ENCODE measurements at regions not wholly inside any gene's neighbourhood (a gene's known extent, or its start where the extent isn't known, plus 50 kb on each side); places are given as distances from the start of the nearest gene placed in this dataset.

DNA sequence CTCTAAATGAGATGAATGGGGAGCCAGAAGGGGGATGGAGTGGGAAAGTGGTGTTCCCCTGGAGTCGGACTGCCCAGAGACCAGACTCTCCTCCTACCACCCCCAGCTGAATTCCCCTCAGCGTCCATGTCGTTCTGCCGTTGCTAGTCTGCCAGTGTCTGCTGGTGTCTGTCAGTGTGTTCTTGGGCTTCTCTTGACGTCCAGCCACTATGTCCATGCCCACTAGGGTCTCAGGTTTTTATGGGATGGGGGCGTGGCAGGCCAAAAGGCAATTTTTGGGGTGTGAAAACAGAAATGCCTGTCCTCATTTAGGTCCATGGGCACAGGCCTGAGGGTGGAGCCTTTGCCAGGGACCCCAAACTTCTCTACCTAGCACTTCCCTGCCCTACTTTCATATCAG lies 589.6 kb downstream of the IGSF11 start:
- H3K27ac ChIP-seq, result no peak overlapping the region
- no peak for DNase-seq (ENCODE audit: low read depth, low spot score)

DNA sequence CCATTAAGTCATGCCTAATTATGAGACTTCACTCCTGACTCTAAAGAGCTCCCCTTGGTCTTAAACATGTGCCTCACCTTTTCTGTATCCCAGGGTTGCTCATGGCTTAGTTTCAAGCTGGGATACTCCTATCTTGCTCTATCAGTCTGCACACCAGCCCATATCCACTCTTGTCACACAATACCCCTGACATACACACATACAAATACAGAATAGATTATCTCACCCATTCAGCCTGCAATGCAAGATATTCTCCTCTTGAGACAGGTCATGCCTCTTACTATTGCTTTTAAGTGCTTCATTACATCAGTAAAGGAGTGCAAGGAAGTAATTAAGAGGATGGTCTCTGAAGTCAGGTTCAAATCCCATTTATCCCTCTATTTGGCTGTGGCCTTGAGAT lies 587.3 kb downstream of the IGSF11 start:
- DNase-seq (ENCODE audit: low read depth, low spot score), result no peak
- H3K27ac ChIP-seq, result no peak overlapping the region

DNA sequence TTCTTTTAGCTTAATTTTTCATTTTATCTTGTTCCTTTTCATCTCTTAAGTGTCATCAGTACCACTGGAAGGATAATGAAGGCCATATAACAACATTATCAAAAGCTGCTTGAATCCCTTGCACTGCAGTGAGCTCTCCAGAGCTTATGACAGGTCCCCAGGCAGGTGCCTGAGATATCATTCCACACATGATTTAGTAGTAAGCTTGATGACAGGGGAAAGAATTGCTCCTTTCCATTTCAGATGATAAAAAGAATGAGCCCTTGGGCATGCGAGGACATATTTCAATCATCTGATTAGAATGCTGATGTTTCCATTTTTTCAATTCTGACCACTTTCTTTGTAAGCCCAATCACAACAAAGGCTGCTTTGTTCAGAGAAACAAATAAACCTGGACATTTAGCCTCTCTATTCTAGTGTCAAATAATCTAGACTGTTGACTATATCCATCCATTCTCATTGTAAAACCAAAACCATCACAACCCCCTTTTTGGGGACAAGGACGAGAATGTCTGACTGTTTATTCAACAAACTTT lies 567.8 kb downstream of the IGSF11 start:
- DNase-seq (ENCODE audit: low read depth, low spot score), result no peak
- H3K27ac ChIP-seq, result no peak overlapping the region

DNA sequence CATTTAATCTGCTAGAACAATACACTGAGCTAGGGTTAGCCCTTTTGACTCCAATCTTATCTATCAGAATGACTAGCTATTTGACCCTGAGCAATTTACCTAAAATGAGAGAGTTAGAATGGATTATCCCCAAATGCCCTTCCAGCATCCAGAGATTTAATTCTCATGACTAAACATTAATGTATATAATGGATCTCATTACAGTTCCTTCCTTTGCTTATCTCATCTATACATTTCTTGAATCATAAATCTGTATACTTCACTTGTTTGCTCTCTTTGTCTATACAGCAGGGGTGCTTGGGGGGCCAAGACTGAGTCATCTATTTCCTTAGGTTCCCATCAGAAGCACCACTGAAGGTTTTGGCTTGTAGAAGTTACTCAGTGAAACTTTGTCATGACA lies 565.8 kb downstream of the IGSF11 start:
- DNase-seq (ENCODE audit: low read depth, low spot score), result no peak

DNA sequence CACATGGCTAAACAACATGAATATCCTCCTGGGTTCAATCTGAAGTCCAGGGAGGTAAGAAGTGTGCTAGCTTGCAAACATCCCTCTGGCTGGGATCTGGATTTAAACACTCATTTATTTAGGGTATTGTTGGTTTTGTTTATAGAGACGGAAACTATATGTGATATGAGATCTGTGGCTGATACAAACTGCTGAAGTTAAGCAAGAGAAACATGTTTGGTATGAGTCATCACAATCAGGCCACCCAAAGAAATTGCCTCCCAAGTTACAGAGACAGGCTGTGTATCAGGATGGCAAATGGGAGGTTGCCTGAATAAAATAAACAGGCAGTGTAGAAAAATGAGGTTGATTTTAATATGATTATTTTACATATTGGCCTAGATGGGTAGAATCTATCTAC lies 562.1 kb downstream of the IGSF11 start:
- peak overlapping the region; percentile 42 for H3K27ac ChIP-seq
- DNase-seq (ENCODE audit: low read depth, low spot score), result peak; percentile 48

More for the DNA sequence above, 565.8 kb downstream of the IGSF11 start:
- no peak overlapping the region for H3K27ac ChIP-seq

DNA sequence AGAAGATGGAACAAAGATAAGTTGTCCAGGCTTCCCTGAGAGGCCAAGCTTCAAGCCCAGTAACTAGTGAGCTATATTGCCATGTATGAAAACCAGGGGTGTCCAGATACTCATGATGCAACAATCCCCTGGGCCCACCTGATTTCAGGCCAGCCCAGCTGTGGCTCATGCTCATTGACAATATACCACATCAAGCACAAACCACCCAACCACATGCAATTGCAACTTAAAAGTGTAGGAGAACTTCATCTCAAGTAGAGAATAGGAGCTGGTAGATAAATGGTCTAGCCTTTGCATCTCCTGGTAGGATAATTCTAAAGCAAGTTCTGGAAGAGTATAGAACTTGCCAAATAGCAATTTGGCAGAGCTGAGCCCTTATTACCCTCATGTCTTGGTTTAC lies 561.3 kb downstream of the IGSF11 start:
- H3K27ac ChIP-seq, result no peak overlapping the region
- no peak for DNase-seq (ENCODE audit: low read depth, low spot score)

DNA sequence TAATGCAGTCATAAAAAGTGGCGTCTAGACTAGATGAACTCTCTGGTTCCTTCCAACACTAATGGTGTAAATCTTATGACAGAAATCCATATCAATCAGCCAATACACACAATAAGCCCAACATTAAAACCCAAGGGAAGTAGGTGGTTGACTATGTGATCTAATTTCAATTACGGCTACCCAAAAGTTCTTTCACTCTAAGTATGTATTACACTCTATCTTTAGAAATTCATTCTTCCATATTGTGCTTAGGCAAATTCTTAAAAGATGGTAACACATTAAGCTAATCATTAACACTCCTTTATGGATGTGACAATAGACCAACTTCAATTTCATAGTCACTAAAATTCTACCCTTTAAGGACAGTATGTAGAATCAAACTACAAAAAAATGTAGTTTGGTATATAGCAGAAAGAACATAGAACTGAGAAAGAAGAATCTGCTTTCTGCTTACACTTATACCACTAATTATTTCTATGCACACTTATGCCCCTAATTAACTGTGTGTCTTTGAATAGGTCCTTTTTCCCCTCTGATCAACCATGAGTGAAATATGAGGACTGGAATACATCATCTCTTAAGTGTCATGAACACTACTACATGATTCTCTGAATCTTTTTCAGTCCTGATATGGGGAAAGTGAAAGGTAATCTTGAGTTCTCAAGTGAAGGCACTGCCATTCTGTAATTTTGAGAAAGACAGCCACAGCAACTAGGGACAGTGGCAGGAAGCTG lies 557.6 kb downstream of the IGSF11 start:
- DNase-seq (ENCODE audit: low read depth, low spot score), result no peak
- no peak overlapping the region for H3K27ac ChIP-seq

DNA sequence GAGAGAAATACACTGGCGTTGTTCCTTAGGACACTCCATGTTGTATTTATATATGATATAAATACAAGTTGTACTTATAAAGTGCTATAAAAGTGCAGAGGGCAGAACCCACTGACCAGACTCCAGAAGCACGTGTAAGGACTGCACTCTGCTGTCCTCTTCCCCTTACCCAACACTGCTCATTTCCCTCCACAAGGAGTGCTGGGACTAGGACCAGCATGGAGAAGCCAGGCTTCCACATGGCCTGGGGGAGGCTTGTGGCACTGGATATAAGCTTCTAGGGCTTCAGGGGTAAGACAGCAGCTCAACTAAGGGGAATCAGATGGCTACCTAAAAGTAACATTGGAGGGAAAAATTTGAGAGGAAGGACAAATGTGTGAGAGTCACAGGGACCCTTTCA lies 556.9 kb downstream of the IGSF11 start:
- H3K27ac ChIP-seq, result no peak overlapping the region
- DNase-seq (ENCODE audit: low read depth, low spot score), result no peak

DNA sequence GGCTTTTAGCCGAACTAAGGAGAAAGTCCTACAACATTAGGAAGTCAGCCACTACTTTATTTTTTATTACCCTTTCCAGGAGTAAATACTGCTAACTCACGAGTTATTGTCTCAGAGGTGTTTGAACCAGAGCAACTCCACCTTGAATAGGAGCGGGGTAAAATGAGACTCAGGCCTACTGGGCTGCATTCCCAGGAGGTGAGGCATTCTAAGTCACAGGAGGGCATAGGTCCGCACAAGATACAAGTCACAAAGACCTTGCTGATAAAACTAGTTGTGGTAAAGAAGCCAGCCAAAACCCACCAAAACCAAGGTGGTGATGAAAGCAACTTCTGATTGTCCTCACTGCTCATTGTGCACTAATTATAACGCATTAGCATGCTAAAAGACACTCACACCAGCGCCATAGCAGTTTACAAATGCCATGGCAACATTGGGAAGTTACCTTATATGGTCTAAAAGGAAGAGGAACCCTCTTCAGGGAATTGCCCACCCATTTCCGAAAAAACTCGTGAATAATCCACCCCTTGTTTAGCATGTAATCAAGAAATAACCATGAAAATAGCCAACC lies 555.9 kb downstream of the IGSF11 start:
- no peak for DNase-seq (ENCODE audit: low read depth, low spot score)
- H3K27ac ChIP-seq, result peak overlapping the region; percentile 54

DNA sequence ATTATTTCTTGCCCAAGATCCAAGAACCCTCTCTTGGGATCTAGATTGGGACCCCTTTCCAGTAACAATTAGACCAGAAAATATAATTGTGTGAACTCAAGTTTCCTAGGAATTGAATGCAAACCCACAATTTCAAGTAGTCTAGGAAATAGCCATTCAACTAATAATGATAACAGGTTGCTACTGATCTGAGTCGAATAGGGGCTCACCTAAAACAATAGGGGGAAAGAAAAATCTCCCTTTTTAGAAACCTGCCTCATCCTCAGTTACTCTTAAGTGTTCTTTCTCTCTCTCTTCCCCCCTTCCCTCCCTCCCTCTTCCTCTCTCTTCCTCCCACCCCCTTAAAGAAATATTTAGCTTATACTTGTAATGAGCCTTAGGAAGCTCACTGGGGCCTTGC lies 555.3 kb downstream of the IGSF11 start:
- no peak for DNase-seq (ENCODE audit: low read depth, low spot score)
- H3K27ac ChIP-seq, result peak overlapping the region; percentile 54

DNA sequence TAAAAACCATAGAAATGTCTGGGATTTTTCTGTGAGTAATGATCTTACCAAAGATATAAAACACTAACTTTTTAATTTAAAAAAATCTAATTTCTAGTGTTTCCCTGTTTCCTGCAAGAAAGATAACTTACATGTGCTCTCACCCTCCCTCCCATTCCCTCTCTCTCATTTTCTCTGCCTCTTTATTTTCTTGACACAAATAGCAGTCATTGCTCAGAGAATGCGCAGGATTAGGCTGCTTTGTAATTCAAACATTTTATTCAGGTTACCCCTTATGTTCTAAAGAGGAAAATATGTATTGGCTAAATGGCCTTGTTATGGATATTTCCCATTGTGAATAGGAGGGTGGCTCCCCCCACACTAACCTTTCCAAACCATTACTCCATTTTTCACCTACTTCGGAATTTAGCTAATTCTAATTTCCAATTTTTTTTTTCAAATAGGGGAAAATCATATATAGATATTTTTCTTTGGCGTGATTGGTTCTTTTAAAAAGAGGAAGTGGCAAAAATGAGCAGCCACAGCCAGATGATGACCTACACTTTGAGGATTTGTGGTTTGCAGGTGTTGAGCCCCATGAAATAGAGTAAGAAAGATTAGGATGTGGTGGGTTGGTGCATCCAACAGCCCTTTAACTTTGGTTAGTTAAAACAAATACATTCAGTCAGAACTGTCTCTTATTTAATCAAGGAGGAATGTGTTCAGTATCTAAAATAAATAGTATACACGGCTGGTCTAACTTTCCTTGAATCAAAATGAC lies 554.4 kb downstream of the IGSF11 start:
- DNase-seq (ENCODE audit: low read depth, low spot score), result no peak
- H3K27ac ChIP-seq, result no peak overlapping the region

DNA sequence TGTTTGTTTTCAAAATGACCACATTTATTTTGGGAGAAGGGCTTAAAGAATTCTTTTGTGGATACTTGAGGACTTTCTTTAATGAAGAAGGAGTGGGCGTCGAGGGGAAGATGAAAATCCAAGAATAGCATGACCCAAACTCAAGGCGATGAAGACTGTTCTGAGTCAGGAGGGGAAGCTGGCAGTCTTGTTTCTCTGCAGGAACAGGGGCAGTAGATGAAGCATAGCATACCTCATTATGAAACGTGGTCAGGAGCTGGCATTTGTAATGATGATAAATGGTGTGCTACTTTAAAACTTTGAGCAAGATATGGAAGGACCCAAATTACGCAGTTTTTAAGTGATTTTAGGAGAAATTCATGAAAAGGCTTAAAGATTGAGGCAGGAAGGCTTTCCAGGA lies 549.0 kb downstream of the IGSF11 start:
- no peak for DNase-seq (ENCODE audit: low read depth, low spot score)
- H3K27ac ChIP-seq, result no peak overlapping the region

DNA sequence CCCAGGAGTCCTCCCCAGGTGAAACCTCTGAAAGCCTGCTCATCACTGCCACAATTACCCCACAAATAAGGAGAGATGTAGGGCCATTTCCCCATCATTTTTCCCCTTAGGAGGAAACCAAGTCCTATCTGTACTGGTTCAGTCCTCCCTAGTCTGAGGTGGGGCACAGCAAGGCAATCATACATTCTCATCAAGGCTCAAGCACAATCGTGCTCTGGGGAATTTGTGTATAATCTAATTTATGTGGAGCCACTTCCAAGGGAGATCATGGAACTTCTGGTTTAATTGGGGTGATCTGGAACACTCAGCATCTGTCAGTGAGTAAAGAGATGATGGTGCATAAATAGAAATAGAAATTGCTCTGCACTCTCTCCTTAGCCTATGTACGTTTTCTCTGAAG lies 546.9 kb downstream of the IGSF11 start:
- no peak overlapping the region for H3K27ac ChIP-seq

DNA sequence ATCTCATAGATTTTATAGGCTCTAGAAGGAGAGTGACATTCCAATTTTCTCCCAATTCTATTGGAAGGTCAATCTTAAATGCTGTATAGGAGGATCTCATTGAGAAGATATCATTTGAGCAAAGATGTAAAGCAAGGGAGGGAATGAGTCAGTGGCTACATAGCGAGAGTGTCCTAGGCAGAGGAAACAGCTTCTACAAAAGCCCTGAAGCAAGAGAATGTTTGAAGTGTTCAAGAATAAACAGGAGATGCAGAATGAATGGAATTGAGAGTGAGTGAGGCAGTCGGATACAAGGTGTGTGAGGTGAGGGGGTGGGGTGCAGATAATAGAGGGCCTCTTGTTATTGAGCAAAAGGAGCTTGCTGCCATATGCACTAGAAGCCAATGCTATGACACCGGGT lies 545.9 kb downstream of the IGSF11 start:
- DNase-seq (ENCODE audit: low read depth, low spot score), result no peak
- no peak overlapping the region for H3K27ac ChIP-seq

More for the DNA sequence above, 546.9 kb downstream of the IGSF11 start:
- no peak for DNase-seq (ENCODE audit: low read depth, low spot score)

DNA sequence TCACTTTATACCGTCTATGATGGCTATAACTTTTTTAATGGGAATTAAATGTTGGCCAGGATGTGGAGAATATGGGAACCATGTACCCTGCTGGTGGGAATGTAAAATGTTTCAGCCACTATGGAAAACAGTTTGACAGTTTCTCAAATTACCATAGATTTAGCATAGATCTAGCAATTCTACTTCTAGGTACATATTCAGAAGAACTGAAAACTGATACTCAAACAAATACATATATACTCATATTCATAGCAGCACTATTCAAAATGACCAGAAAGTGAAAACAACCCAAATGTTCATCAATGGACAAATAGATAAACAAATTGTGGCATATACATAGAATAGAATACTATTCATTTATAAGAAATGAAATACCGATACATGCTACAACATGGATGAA lies 539.4 kb downstream of the IGSF11 start:
- H3K27ac ChIP-seq, result no peak overlapping the region
- no peak for DNase-seq (ENCODE audit: low read depth, low spot score)

DNA sequence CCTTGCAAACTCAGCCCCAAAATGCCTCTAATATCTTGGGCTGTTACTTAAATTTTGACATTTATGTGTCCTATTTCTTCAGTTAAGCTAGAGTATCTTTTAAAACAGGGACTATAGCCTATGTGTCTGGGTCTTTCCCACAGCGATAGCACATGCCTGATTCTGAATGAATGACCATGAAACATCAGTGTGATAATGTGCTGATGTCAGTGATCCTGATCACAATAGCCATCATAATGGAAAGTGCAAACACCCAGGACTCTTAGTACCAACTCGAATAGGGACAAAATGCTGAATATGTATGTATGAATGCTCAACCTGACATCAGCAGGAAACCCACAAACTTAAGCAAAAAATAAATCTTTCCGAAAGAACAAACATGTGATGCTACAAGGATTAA lies 537.4 kb downstream of the IGSF11 start:
- DNase-seq (ENCODE audit: low read depth, low spot score), result no peak
- no peak overlapping the region for H3K27ac ChIP-seq

DNA sequence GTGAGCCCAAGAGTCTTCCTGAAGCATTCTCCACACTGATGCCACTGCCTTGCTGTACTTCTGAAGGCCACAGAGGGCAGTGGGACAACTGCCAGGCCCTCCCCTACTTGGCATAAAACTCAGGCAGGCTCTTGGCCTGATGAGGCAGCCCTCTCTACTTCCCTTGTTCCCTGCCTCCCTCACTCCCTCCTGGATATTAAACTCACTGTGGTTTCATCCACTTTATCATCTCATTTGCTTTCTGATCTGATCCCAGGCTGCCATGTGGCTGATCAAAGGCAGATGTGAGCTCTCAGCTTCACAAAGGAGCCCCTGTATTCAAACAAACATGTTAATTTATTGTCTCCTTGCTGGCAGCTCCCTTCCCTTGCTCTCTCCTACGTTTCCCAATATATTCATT lies 533.5 kb downstream of the IGSF11 start:
- H3K27ac ChIP-seq, result no peak overlapping the region
- no peak for DNase-seq (ENCODE audit: low read depth, low spot score)

DNA sequence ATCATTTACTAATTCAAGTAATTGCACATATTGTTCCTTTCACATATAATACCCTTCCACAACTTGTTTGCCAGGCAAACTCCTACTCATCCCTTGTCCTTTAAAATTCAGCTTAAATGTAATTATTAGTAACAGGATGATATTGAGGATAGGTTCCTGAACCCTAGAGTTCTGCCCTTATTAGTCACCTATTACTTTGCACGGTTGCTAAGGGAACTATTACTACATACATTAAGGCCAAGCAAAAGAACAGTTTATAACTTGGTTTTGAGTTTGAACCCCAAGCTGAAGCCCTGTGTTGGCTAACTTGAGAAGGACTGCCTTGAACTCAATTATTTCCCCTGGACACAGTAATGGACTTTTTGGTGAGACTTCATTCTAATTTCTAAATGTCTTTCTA lies 529.7 kb downstream of the IGSF11 start:
- DNase-seq (ENCODE audit: low read depth, low spot score), result no peak
- H3K27ac ChIP-seq, result no peak overlapping the region

DNA sequence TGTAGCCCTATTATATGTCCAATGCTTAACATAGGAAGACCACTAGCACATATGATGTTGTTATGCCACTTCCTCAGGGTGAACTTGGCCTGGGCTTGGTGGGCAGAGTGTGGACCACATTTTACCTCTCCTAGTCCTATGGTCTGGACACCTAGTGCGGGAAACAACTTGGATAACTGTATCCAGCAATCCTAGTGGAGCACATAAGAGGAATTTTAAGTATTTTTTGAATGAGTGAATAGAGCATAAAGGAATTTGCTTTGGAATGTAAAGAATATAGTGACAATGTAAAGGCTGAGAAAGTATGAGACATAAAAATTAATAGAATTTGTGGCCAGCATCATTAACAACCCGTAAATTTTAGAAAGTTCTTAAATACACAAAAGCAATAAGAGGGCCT lies 528.9 kb downstream of the IGSF11 start:
- no peak overlapping the region for H3K27ac ChIP-seq
- DNase-seq (ENCODE audit: low read depth, low spot score), result no peak

DNA sequence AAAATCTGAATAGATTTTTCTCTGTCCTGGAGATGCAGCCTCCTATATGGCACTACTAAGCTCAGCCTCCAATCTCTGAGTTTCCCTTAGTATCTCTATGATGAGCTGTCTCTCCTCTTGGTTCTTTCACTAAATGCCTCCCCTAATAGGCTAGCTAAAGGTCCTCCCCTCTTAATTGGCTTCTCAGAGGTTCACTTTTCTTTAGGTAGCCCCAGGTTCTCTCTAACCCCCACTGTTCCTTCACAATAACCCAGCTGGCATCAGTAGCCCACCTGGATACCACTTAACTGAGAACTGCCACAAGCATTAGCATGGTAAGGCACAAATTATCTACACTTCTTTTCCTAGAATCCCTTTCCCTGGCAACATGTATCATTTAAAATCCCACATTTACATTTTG lies 523.2 kb downstream of the IGSF11 start:
- no peak overlapping the region for H3K27ac ChIP-seq
- DNase-seq (ENCODE audit: low read depth, low spot score), result no peak

DNA sequence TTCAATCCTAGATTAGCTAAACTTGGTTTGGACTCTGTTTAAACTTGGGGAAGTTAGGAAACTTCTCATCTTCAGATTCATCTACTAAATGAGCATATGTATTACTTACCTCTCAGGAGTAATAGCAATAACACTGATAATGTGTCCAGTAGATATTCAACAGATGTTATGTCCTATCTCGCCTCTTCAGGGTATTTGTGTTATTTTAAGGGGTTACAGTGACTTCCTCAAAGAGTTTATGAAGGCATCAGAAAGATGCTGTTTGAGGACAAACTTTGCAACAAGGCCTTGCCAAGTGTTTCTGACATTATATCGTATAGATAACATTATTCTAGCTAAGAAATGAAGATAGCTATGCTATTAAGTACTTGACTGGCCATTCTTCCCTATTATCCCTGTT lies 522.3 kb downstream of the IGSF11 start:
- H3K27ac ChIP-seq, result no peak overlapping the region
- DNase-seq (ENCODE audit: low read depth, low spot score), result no peak

Data from epithelial cell of prostate (primary cell).